HepG2 (cell line): ENCODE measurements at regions not wholly inside any gene's neighbourhood (a gene's known extent, or its start where the extent isn't known, plus 50 kb on each side); places are given as distances from the start of the nearest gene placed in this dataset.

Experiments used
- ATAC-seq: fragments of 200-7000 bp; cut with Tn5 transposase; 3 replicates; pipeline ENCODE4 v1.9.1; 2020; ENCODE audit warnings: mild to moderate bottlenecking, moderate library complexity
- BruUV-seq: library from RNA; stranded (reverse); fragments of 400-500 nt; replicated peaks from 2 replicates; lab custom pipeline; 2021; lab: Mats Ljungman, UMichigan
- CTCF ChIA-PET: fragments of 300-600 bp; formaldehyde crosslinking; extraction: SDS; loops from one replicate; lab custom pipeline; 2021; ENCODE audit warnings: low total read pairs, inconsistent platforms, low intra/inter-chr PET ratio; lab: Yijun Ruan, JAX
- POLR2A ChIA-PET: fragments of 350-600 bp; sonication (Branson Sonifier 250); formaldehyde crosslinking; loops from one replicate; lab custom pipeline; 2020; ENCODE audit warnings: antibody characterized with exemption, inconsistent platforms; lab: Yijun Ruan, JAX
- DNase-seq: peaks from one replicate; pipeline ENCODE4 v3.0.0-alpha.2; 2015; ENCODE audit warnings: low spot score
- FAIRE-seq: peaks from 3 replicates; lab custom pipeline; 2011; peaks lifted over from hg19 to GRCh38; lab: Jason Lieb, UNC
- H2AFZ ChIP-seq: one replicate; pipeline ENCODE4 v1.6.1; 2011; ENCODE audit warnings: low read length, inconsistent platforms
- H3K27ac ChIP-seq: fragments of 300-600 bp; 3 replicates; pipeline ENCODE4 v1.8.0; 2011; ENCODE audit warnings: mixed run types, mild to moderate bottlenecking, mixed read lengths, low read length, inconsistent platforms; ENCODE audit not compliant: insufficient read depth; ENCODE audit errors: extremely low read length
- H3K27me3 ChIP-seq, 2 experiments: fragments of 200-600 bp in 1 of 2; 2 replicates in 1 of 2; 3 replicates in 1 of 2; pipeline versions ENCODE4 v1.6.0 to v1.8.0; 2011; ENCODE audit warnings: low read length in 2 of 2, mild to moderate bottlenecking in 2 of 2, moderate library complexity in 2 of 2, inconsistent platforms in 1 of 2; ENCODE audit not compliant: insufficient read depth in 2 of 2, control insufficient read depth in 1 of 2
- H3K36me3 ChIP-seq, 2 experiments: fragments of 200-600 bp in 1 of 2; replicated peaks in 1 of 2; 2 replicates in 1 of 2; 3 replicates in 1 of 2; pipeline versions ENCODE4 v1.5.1 to v1.8.0; 2011; ENCODE audit warnings: low read length in 2 of 2, inconsistent platforms in 1 of 2; ENCODE audit not compliant: insufficient read depth in 2 of 2, control insufficient read depth in 1 of 2
- H3K4me1 ChIP-seq: 2 replicates; pipeline ENCODE4 v1.5.1; 2012; ENCODE audit warnings: low read length, inconsistent platforms; ENCODE audit not compliant: insufficient read depth
- H3K4me2 ChIP-seq: 2 replicates; pipeline ENCODE4 v1.6.0; 2011; ENCODE audit warnings: low read depth, low read length, inconsistent platforms
- H3K4me3 ChIP-seq, 3 experiments: fragments of 200-600 bp in 1 of 3; sonication (generic), shearing (Covaris generic) in 1 of 3; replicated peaks in 1 of 3; 2 replicates each; pipeline ENCODE4 v1.5.1; 2011 to 2016; ENCODE audit warnings: low read length in 3 of 3, inconsistent platforms in 2 of 3, low read depth in 2 of 3, mild to moderate bottlenecking in 2 of 3, control low read depth in 1 of 3, mixed read lengths in 1 of 3; ENCODE audit not compliant: insufficient read depth in 1 of 3
- H3K79me2 ChIP-seq: one replicate; pipeline ENCODE4 v1.6.1; 2011; ENCODE audit warnings: low read length, inconsistent platforms; ENCODE audit not compliant: insufficient read depth
- H3K9ac ChIP-seq: 2 replicates; pipeline ENCODE4 v1.6.0; 2011; ENCODE audit warnings: mild to moderate bottlenecking, low read depth, low read length, inconsistent platforms; ENCODE audit not compliant: insufficient read depth
- H3K9me3 ChIP-seq: 2 replicates; pipeline ENCODE4 v1.5.1; 2012; ENCODE audit warnings: mild to moderate bottlenecking, low read length
- H4K20me1 ChIP-seq: 2 replicates; pipeline ENCODE4 v1.6.0; 2011; ENCODE audit warnings: inconsistent platforms, mild to moderate bottlenecking, low read length, moderate library complexity; ENCODE audit not compliant: insufficient read depth
- RERE ChIP-seq: IDR thresholded peaks from 2 replicates; pipeline ENCODE4 v1.6.1; 2016; ENCODE audit warnings: low read depth, missing genetic modification reagents, missing compliant biosample characterization
- SMYD3 ChIP-seq: sonication (generic); formaldehyde crosslinking; IDR thresholded peaks from 2 replicates; pipeline ENCODE4 v1.8.1; 2023; ENCODE audit warnings: mild to moderate bottlenecking, missing genetic modification reagents
- TBX3 ChIP-seq: fragments of 450-650 bp; IDR thresholded peaks from 2 replicates; pipeline ENCODE4 v1.6.1; 2017; ENCODE audit warnings: antibody characterized with exemption, mild to moderate bottlenecking, inconsistent platforms, borderline replicate concordance
- ZFY ChIP-seq: sonication (generic); formaldehyde crosslinking; IDR thresholded peaks from 2 replicates; pipeline ENCODE4 v1.4.0; 2020; ENCODE audit warnings: missing genetic modification reagents
- ZNF180 ChIP-seq: sonication (generic); formaldehyde crosslinking; IDR thresholded peaks from 2 replicates; pipeline ENCODE4 v1.4.0; 2020; ENCODE audit warnings: low read depth, missing genetic modification reagents, borderline replicate concordance
- ZNF550 ChIP-seq: sonication (generic); formaldehyde crosslinking; IDR thresholded peaks from 2 replicates; pipeline ENCODE4 v1.4.0; 2020; ENCODE audit warnings: mild to moderate bottlenecking, missing genetic modification reagents, borderline replicate concordance
- ZNF580 ChIP-seq: IDR thresholded peaks from 2 replicates; pipeline ENCODE4 v1.6.1; 2016; ENCODE audit warnings: low read depth, borderline replicate concordance
- WGBS: methylation state at CpG from one replicate; pipeline ENCODE4 v1.1.6; 2017; ENCODE audit warnings: low lambda C conversion rate; 5-methylcytosine and 5-hydroxymethylcytosine counted together
- in situ Hi-C: cut with HindIII; loops from 2 replicates; pipeline ENCODE4 v1.10.0; 2017; ENCODE audit warnings: low pct_unique_long_range_greater_than_20kb; ENCODE audit not compliant: extremely low pct_ligation_motif_present
- intact Hi-C: fragments of 100-400 bp; cut with micrococcal nuclease; formaldehyde crosslinking; loops from one replicate; pipeline ENCODE4 v1.10.0; 2022; ENCODE audit not compliant: unreplicated experiment

DNA sequence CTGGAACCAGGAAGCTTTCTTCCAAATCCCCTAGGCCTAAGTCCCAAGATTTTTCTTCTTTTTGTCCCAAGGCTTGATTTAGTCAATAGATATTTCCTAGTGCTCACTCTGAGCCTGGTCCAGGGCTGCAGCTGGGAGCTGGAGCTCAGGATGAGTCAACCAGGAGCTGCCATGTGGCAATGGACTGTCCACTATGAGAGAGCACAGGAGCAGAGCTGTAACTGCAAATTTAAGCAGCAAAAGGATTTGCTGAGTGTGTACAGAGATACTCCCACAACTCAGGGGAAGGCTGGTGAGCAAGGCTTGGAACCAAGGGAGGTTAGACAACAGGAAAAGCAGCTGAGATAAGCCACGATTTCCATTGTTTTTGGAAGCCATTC is 92.1 kb upstream of the CXCL12 start (continued):
- TF ChIP-seq SMYD3 (CRISPR knock-in tag) = no peak
- TF ChIP-seq ZNF180 (CRISPR knock-in tag) = no peak
- no peak for TF ChIP-seq ZFY (CRISPR knock-in tag)
- TF ChIP-seq ZNF580 (CRISPR knock-in tag) = no peak

DNA sequence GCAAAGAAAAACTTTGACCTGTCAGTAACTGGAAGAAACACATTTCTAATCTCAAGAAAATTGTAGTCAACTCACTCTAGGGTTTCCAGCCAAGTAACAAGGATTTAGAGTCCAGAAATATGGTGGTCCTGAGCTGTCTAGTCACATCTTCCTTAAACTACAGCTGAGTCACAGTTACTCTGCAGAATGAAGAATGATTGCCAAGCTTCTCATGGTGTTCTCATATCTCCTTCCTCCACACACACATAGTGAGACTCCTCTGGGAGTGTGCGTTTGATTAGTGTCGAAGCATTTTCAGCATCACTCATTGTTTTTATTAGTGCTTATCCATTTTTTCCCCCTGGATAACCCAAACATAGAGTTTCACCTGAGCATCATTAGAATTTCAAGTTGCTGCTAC is 93.1 kb upstream of the CXCL12 start:
- DNase-seq (no peak), ATAC-seq (no peak), FAIRE-seq (no peak)
- H3K36me3 ChIP-seq = no peaks in the 10 kb centered on the region
- H3K27ac ChIP-seq = no peak overlapping the region
- ChIA-PET CTCF (no interaction called here), POLR2A (no interaction called here)
- no peak overlapping the region for H3K4me3 ChIP-seq
- H3K4me1 ChIP-seq = no peaks in the 10 kb centered on the region
- no peaks in the 10 kb centered on the region; a peak in 1 of 5 replicates for H3K27me3 ChIP-seq
- in situ Hi-C loops (no loop called here), intact Hi-C loops (no loop called here)
- no peaks in the 10 kb centered on the region for H4K20me1 ChIP-seq
- no peaks in the 10 kb centered on the region for H3K79me2 ChIP-seq
- no peak overlapping the region for H3K9ac ChIP-seq
- H3K4me2 ChIP-seq = no peak overlapping the region
- no TSS peak for BruUV-seq
- 71% methylated on average over 2 of the region's 2 CpGs for WGBS
- no peak for TF ChIP-seq ZNF550 (CRISPR knock-in tag)
- no peak for TF ChIP-seq RERE
- TF ChIP-seq TBX3 = no peak
- TF ChIP-seq, all 625 proteins: peak for 0
- Histone ChIP-seq H3K9me3 (no peaks in the 10 kb centered on the region), H2AFZ (no peak overlapping the region)
